IMR-90 (cell line): ENCODE measurements at regions not wholly inside any gene's neighbourhood (a gene's known extent, or its start where the extent isn't known, plus 50 kb on each side); places are given as distances from the start of the nearest gene placed in this dataset.

Experiments used
- ATAC-seq: fragments of 200-7000 bp; cut with Tn5 transposase; 2 replicates; pipeline ENCODE4 v1.9.1; 2020; ENCODE audit warnings: low read depth, mild to moderate bottlenecking, moderate library complexity
- BruUV-seq: library from RNA; stranded (reverse); fragments of 400-500 nt; replicated peaks from 2 replicates; lab custom pipeline; 2021; lab: Mats Ljungman, UMichigan
- CTCF ChIA-PET: fragments of 300-600 bp; formaldehyde crosslinking; extraction: SDS; loops from one replicate; lab custom pipeline; 2021; ENCODE audit warnings: antibody characterized with exemption; lab: Yijun Ruan, JAX
- POLR2A ChIA-PET: fragments of 300-600 bp; sonication (Branson Sonifier 250); formaldehyde crosslinking; loops from one replicate; lab custom pipeline; 2022; ENCODE audit warnings: antibody characterized with exemption; ENCODE audit not compliant: unreplicated experiment; lab: Charles Lee
- DNase-seq: peaks from one replicate; pipeline ENCODE4 v3.0.0; 2013
- H2AFZ ChIP-seq: replicated peaks from 2 replicates; pipeline ENCODE3; 2013; ENCODE audit warnings: low read length, mild to moderate bottlenecking; ENCODE audit not compliant: poor library complexity
- H2AK5ac ChIP-seq: 2 replicates; pipeline ENCODE4 v1.6.1; 2013; ENCODE audit warnings: low read depth, low read length, inconsistent platforms
- H2AK9ac ChIP-seq: replicated peaks from 2 replicates; pipeline ENCODE3; 2013; ENCODE audit warnings: mild to moderate bottlenecking, low read depth, low read length, moderate library complexity; ENCODE audit not compliant: poor library complexity
- H2BK120ac ChIP-seq: 2 replicates; pipeline ENCODE4 v1.6.1; 2013; ENCODE audit warnings: low read depth, low read length, inconsistent platforms
- H2BK15ac ChIP-seq: 3 replicates; pipeline ENCODE4 v1.6.1; 2013; ENCODE audit warnings: low read depth, low read length, inconsistent platforms
- H2BK20ac ChIP-seq: 2 replicates; pipeline ENCODE4 v1.6.1; 2013; ENCODE audit warnings: low read depth, mild to moderate bottlenecking, inconsistent platforms, low read length, moderate library complexity
- H2BK5ac ChIP-seq: 2 replicates; pipeline ENCODE4 v1.6.1; 2013; ENCODE audit warnings: mild to moderate bottlenecking, low read depth, low read length, inconsistent platforms; ENCODE audit not compliant: poor library complexity, severe bottlenecking
- H3K14ac ChIP-seq: replicated peaks from 2 replicates; pipeline ENCODE4 v1.6.1; 2013; ENCODE audit warnings: low read depth, low read length, inconsistent platforms
- H3K18ac ChIP-seq: 2 replicates; pipeline ENCODE4 v1.6.1; 2013; ENCODE audit warnings: low read depth, low read length, control low read depth
- H3K23ac ChIP-seq: 2 replicates; pipeline ENCODE4 v1.6.1; 2013; ENCODE audit warnings: low read depth, low read length, inconsistent platforms
- H3K27ac ChIP-seq: 2 replicates; pipeline ENCODE4 v1.5.1; 2013; ENCODE audit warnings: mild to moderate bottlenecking, control low read depth, low read length; ENCODE audit not compliant: insufficient read depth
- H3K27me3 ChIP-seq: 2 replicates; pipeline ENCODE4 v1.6.1; 2013; ENCODE audit warnings: low read length; ENCODE audit not compliant: control insufficient read depth, insufficient read depth
- H3K36me3 ChIP-seq: 2 replicates; pipeline ENCODE4 v1.6.1; 2013; ENCODE audit warnings: low read length, mixed read lengths; ENCODE audit not compliant: control insufficient read depth, insufficient read depth
- H3K4ac ChIP-seq: 2 replicates; pipeline ENCODE4 v1.6.1; 2013; ENCODE audit warnings: low read depth, low read length, inconsistent platforms
- H3K4me1 ChIP-seq: 2 replicates; pipeline ENCODE4 v1.6.1; 2013; ENCODE audit warnings: low read length, mixed read lengths; ENCODE audit not compliant: control insufficient read depth, insufficient read depth
- H3K4me2 ChIP-seq: 2 replicates; pipeline ENCODE4 v1.6.1; 2013; ENCODE audit warnings: low read depth, mild to moderate bottlenecking, control low read depth, low read length, moderate library complexity
- H3K4me3 ChIP-seq: 2 replicates; pipeline ENCODE4 v1.5.1; 2013; ENCODE audit warnings: low read depth, mild to moderate bottlenecking, control low read depth, low read length, moderate library complexity; ENCODE audit not compliant: insufficient read depth
- H3K56ac ChIP-seq: 2 replicates; pipeline ENCODE4 v1.6.1; 2013; ENCODE audit warnings: low read length, inconsistent platforms; ENCODE audit not compliant: insufficient read depth; ENCODE audit errors: extremely low read depth
- H3K79me1 ChIP-seq, 2 experiments: 2 replicates each; pipeline ENCODE4 v1.6.1; 2013; ENCODE audit warnings: low read length in 2 of 2, inconsistent platforms in 1 of 2, low read depth in 1 of 2
- H3K9ac ChIP-seq: 2 replicates; pipeline ENCODE4 v1.6.1; 2013; ENCODE audit warnings: low read depth, low read length, control low read depth
- H3K9me1 ChIP-seq: 2 replicates; pipeline ENCODE4 v1.6.1; 2013; ENCODE audit warnings: low read length, inconsistent platforms; ENCODE audit not compliant: insufficient read depth
- H3K9me3 ChIP-seq: 2 replicates; pipeline ENCODE4 v1.6.1; 2013; ENCODE audit warnings: low read length; ENCODE audit not compliant: control insufficient read depth, insufficient read depth
- H4K20me1 ChIP-seq: 2 replicates; pipeline ENCODE4 v1.6.1; 2013; ENCODE audit warnings: low read length, inconsistent platforms; ENCODE audit not compliant: insufficient read depth
- H4K5ac ChIP-seq: 2 replicates; pipeline ENCODE4 v1.6.1; 2013; ENCODE audit warnings: mild to moderate bottlenecking, low read depth, low read length, control low read depth
- H4K8ac ChIP-seq, 2 experiments: 2 replicates each; pipeline ENCODE4 v1.6.1; 2013; ENCODE audit warnings: low read depth in 2 of 2, low read length in 2 of 2, control low read depth in 1 of 2, inconsistent platforms in 1 of 2
- H4K91ac ChIP-seq: 2 replicates; pipeline ENCODE4 v1.6.1; 2013; ENCODE audit warnings: low read depth, low read length, inconsistent platforms; ENCODE audit not compliant: insufficient read depth
- MAFK ChIP-seq: IDR thresholded peaks from 2 replicates; pipeline ENCODE4 v1.6.1; 2012; ENCODE audit warnings: low read depth, low read length, improper control_type of control experiment
- RAD21 ChIP-seq: IDR thresholded peaks from 2 replicates; pipeline ENCODE4 v1.6.1; 2012; ENCODE audit warnings: low read length, improper control_type of control experiment
- RCOR1 ChIP-seq: IDR thresholded peaks from 2 replicates; pipeline ENCODE4 v1.6.1; 2012; ENCODE audit warnings: mild to moderate bottlenecking, low read length, improper control_type of control experiment; ENCODE audit not compliant: insufficient replicate concordance
- RFX5 ChIP-seq: IDR thresholded peaks from 2 replicates; pipeline ENCODE4 v1.8.0; 2012; ENCODE audit warnings: low read depth, mild to moderate bottlenecking, low read length, moderate library complexity
- SMC3 ChIP-seq: fragments of 150-350 bp; IDR thresholded peaks from 2 replicates; pipeline ENCODE4 v1.6.1; 2016; ENCODE audit warnings: low read depth, mild to moderate bottlenecking, antibody characterized with exemption, low read length, moderate library complexity
- WGBS, 2 experiments: methylation state at CpG; one replicate each; pipeline versions ENCODE4 v1.1.5 to v1.1.7; 2013; ENCODE audit warnings: missing lambda C conversion rate in 2 of 2; ENCODE audit not compliant: insufficient read length in 1 of 2; ENCODE audit errors: extremely low coverage in 2 of 2; 5-methylcytosine and 5-hydroxymethylcytosine counted together
- dilution Hi-C: fragments of 300-500 bp; cut with HindIII; formaldehyde crosslinking; loops from one replicate; pipeline ENCODE4 v1.14.3; 2018; ENCODE audit warnings: low sequenced_read_pairs; ENCODE audit not compliant: unreplicated experiment
- in situ Hi-C: fragments of 300-500 bp; cut with MboI; formaldehyde crosslinking; loops from 3 replicates; pipeline ENCODE4 v1.14.3; 2019; ENCODE audit warnings: low sequenced_read_pairs, inconsistent platforms, mixed read lengths
- intact Hi-C: fragments of 100-400 bp; cut with micrococcal nuclease; formaldehyde crosslinking; loops from 2 replicates; pipeline ENCODE4 v1.10.0; 2022
- TF ChIP-seq, protein P1 (sequence below): conservative IDR thresholded peaks from 2 replicates; pipeline ENCODE4 v1.5.1; 2012; ENCODE audit warnings: mild to moderate bottlenecking, low read depth, low read length, improper control_type of control experiment

DNA sequence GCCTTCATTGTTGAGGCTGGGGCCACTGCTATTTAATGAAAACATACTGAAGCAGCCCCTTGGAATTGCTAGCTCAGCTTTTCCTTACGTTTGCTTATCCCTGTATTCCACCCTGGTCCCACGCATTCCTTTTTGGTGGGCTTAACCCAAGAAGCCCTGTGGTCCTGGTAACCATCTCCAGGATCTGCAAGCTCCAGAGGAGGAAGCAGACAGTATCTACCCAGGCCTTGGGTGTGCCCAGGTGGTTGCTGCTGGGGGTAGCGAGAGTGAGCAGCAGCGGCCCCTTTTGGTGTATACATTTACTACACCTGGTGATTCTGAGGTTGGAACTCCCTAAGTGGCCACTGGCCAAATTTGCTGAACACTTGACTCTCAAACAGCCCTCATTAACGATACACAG, 97.7 kb downstream of the CBLN1 start:
- WGBS, 2 experiments = no CpG with 5 or more reads among the region's 5 CpGs
- Histone ChIP-seq H2AK9ac (no peak overlapping the region), H2AK5ac (no peak overlapping the region), H3K79me1 (no peaks in the 10 kb centered on the region), H4K20me1 (no peaks in the 10 kb centered on the region), H3K18ac (no peak overlapping the region), H3K9me3 (no peaks in the 10 kb centered on the region), H3K14ac (no peak overlapping the region), H3K4me1 (no peaks in the 10 kb centered on the region), H3K9me1 (no peaks in the 10 kb centered on the region), H3K36me3 (no peaks in the 10 kb centered on the region), H3K56ac (no peak overlapping the region), H4K5ac (no peak overlapping the region), H4K8ac (no peak overlapping the region), H2BK5ac (no peak overlapping the region), H3K4me2 (no peak overlapping the region), H2BK15ac (no peak overlapping the region), H3K23ac (no peak overlapping the region), H3K27ac (no peak overlapping the region), H4K91ac (no peak overlapping the region), H2BK120ac (no peak overlapping the region), H3K4me3 (no peak overlapping the region), H3K9ac (no peak overlapping the region), H3K27me3 (no peaks in the 10 kb centered on the region), H3K4ac (no peak overlapping the region), H2AFZ (no peak overlapping the region), H2BK20ac (no peak overlapping the region)
- TF ChIP-seq RFX5 (no peak), MAFK (peak; percentile 10; the same call in 1 of the 2 replicates), RAD21 (peak; percentile 42; the same call in 1 of the 2 replicates), RCOR1 (no peak), SMC3 (peak; percentile 20; the same call in 1 of the 2 replicates)
- TF ChIP-seq, protein P1, sequence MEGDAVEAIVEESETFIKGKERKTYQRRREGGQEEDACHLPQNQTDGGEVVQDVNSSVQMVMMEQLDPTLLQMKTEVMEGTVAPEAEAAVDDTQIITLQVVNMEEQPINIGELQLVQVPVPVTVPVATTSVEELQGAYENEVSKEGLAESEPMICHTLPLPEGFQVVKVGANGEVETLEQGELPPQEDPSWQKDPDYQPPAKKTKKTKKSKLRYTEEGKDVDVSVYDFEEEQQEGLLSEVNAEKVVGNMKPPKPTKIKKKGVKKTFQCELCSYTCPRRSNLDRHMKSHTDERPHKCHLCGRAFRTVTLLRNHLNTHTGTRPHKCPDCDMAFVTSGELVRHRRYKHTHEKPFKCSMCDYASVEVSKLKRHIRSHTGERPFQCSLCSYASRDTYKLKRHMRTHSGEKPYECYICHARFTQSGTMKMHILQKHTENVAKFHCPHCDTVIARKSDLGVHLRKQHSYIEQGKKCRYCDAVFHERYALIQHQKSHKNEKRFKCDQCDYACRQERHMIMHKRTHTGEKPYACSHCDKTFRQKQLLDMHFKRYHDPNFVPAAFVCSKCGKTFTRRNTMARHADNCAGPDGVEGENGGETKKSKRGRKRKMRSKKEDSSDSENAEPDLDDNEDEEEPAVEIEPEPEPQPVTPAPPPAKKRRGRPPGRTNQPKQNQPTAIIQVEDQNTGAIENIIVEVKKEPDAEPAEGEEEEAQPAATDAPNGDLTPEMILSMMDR = peak; percentile 32; the same call in 1 of the 2 replicates
- ChIA-PET POLR2A (no interaction called here), CTCF (no interaction called here)
- intact Hi-C loops = no loop called here
- no peak for DNase-seq
- BruUV-seq = no TSS peak
- dilution Hi-C loops = no loop called here
- no peak for ATAC-seq
- in situ Hi-C loops = no loop called here
